HUES6 (cell line): ENCODE measurements at regions not wholly inside any gene's neighbourhood (a gene's known extent, or its start where the extent isn't known, plus 50 kb on each side); places are given as distances from the start of the nearest gene placed in this dataset.

Experiments used
- H3K27ac ChIP-seq: 2 replicates; pipeline ENCODE4 v1.7.0; 2013; ENCODE audit warnings: low read depth, mild to moderate bottlenecking, low read length, inconsistent platforms
- H3K27me3 ChIP-seq: 2 replicates; pipeline ENCODE4 v1.6.1; 2013; ENCODE audit warnings: low read length; ENCODE audit not compliant: control insufficient read depth, insufficient read depth
- H3K36me3 ChIP-seq: 2 replicates; pipeline ENCODE4 v1.6.1; 2013; ENCODE audit warnings: low read length; ENCODE audit not compliant: control insufficient read depth, insufficient read depth
- H3K4me1 ChIP-seq: 2 replicates; pipeline ENCODE4 v1.6.1; 2013; ENCODE audit warnings: low read length; ENCODE audit not compliant: control insufficient read depth, insufficient read depth
- H3K4me3 ChIP-seq: 2 replicates; pipeline ENCODE4 v1.5.1; 2013; ENCODE audit warnings: low read depth, low read length
- H3K9ac ChIP-seq: one replicate; pipeline ENCODE4 v1.6.1; 2013; ENCODE audit warnings: mild to moderate bottlenecking, low read length
- H3K9me3 ChIP-seq: 2 replicates; pipeline ENCODE4 v1.6.1; 2013; ENCODE audit warnings: low read depth, low read length; ENCODE audit not compliant: control insufficient read depth, insufficient read depth

- no peaks in the 10 kb centered on the region for H3K36me3 ChIP-seq
- peaks cover 2% of the 10 kb centered on the region; the same call in 1 of the 2 replicates for H3K9me3 ChIP-seq
- H3K27me3 ChIP-seq, result no peaks in the 10 kb centered on the region
- H3K4me1 ChIP-seq, result no peaks in the 10 kb centered on the region
- H3K27ac ChIP-seq, result no peak overlapping the region
- no peak overlapping the region for H3K9ac ChIP-seq
- no peak overlapping the region for H3K4me3 ChIP-seq
These were observed 293.9 kb downstream of the RAB28 start for GRCh38 chr4:13190093-13190721.

- H3K9me3 ChIP-seq, result peaks cover 2% of the 10 kb centered on the region; the same call in 1 of the 2 replicates
- no peak overlapping the region for H3K4me3 ChIP-seq
- H3K27ac ChIP-seq, result no peak overlapping the region
- no peaks in the 10 kb centered on the region for H3K27me3 ChIP-seq
- no peaks in the 10 kb centered on the region for H3K4me1 ChIP-seq
- no peak overlapping the region for H3K9ac ChIP-seq
- H3K36me3 ChIP-seq, result no peaks in the 10 kb centered on the region
These were observed 299.9 kb downstream of the RAB28 start for GRCh38 chr4:13184199-13184598.

- H3K27ac ChIP-seq, result no peak overlapping the region
- no peaks in the 10 kb centered on the region for H3K4me1 ChIP-seq
- H3K36me3 ChIP-seq, result no peaks in the 10 kb centered on the region
- peaks cover 2% of the 10 kb centered on the region; the same call in 1 of the 2 replicates for H3K9me3 ChIP-seq
- H3K27me3 ChIP-seq, result no peaks in the 10 kb centered on the region
- H3K4me3 ChIP-seq, result no peak overlapping the region
- H3K9ac ChIP-seq, result no peak overlapping the region
These were observed 302.0 kb downstream of the RAB28 start for GRCh38 chr4:13182133-13182532.

DNA sequence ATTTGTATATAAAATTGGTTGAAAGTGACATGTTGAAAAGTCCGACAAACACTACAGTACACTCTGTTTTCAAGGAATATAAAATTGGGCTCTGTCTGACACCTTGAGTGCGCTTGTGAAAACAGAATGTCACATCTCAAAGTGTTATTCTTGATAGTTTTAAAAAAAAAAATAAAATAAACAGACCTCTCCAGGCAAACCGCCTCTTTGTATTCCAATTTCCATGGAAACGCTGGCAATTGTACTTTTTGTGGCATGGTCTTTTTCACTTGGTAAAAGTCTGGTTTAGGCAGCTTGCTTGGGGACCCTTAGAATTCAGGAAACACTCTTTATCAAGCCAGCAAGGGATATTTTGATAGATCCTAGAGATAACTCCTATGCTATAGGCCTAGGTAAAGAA lies 302.5 kb downstream of the RAB28 start:
- H3K9me3 ChIP-seq, result peaks cover 2% of the 10 kb centered on the region; the same call in 1 of the 2 replicates
- no peak overlapping the region for H3K4me3 ChIP-seq
- no peak overlapping the region for H3K27ac ChIP-seq
- no peaks in the 10 kb centered on the region for H3K27me3 ChIP-seq
- no peaks in the 10 kb centered on the region for H3K36me3 ChIP-seq
- no peaks in the 10 kb centered on the region; the same call in 1 of the 2 replicates for H3K4me1 ChIP-seq
- no peak overlapping the region for H3K9ac ChIP-seq

DNA sequence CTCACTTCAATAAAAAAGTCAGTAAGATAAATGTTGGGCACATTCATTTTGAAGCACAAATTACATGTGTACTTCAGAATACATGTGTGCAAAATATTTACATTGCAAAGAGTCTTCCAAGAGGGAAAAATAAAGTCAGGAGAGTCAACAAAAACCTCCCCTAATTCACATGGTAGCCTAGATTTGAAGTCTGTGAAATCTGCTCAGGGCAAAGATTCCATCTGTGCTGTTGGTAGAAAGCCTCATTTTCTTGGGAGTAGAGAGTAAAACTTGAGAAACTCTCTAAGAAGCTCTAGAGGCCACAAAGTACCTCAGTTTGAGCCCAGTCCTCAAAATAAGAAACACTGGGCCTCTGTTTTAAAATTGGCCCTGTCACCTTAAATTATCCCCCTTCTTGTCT lies 303.4 kb downstream of the RAB28 start:
- H3K9ac ChIP-seq, result no peak overlapping the region
- H3K9me3 ChIP-seq, result peaks cover 2% of the 10 kb centered on the region; the same call in 1 of the 2 replicates

GRCh38 chr4:13178621-13179020 lies 305.5 kb downstream of the RAB28 start:
- Histone ChIP-seq H3K9me3 (no peaks in the 10 kb centered on the region), H3K36me3 (no peaks in the 10 kb centered on the region), H3K27me3 (no peaks in the 10 kb centered on the region), H3K4me1 (no peaks in the 10 kb centered on the region; the same call in 1 of the 2 replicates), H3K9ac (no peak overlapping the region), H3K27ac (no peak overlapping the region), H3K4me3 (no peak overlapping the region)

More for the DNA sequence above, 303.4 kb downstream of the RAB28 start:
- Histone ChIP-seq H3K27me3 (no peaks in the 10 kb centered on the region), H3K4me1 (no peaks in the 10 kb centered on the region; the same call in 1 of the 2 replicates), H3K36me3 (no peaks in the 10 kb centered on the region), H3K27ac (no peak overlapping the region), H3K4me3 (no peak overlapping the region)

DNA sequence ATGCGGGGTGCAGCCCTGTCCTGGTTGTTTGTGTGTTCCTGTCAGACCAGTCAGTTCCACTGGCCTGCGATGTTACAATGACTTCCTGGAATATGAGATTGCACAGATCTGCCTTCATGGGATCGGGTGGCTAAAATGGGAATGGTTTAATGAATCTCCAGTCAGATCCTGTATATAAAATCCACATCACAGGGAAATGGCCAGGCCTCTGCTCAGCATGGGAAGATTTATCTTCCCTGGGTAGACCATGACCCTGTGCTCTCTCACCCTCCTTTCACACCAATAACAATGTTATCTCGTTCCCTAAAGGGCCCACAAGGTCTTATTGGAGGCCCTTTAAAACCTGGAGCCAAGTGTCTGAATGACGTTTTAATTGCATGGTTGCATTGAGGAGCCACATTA lies 307.4 kb downstream of the RAB28 start:
- no peaks in the 10 kb centered on the region; the same call in 1 of the 2 replicates for H3K4me1 ChIP-seq
- H3K4me3 ChIP-seq, result no peak overlapping the region
- H3K9me3 ChIP-seq, result no peaks in the 10 kb centered on the region
- no peak overlapping the region for H3K27ac ChIP-seq
- no peaks in the 10 kb centered on the region for H3K27me3 ChIP-seq
- H3K36me3 ChIP-seq, result no peaks in the 10 kb centered on the region
- H3K9ac ChIP-seq, result no peak overlapping the region

- Histone ChIP-seq H3K9ac (no peak overlapping the region), H3K27ac (no peak overlapping the region), H3K27me3 (no peaks in the 10 kb centered on the region), H3K9me3 (no peaks in the 10 kb centered on the region), H3K36me3 (no peaks in the 10 kb centered on the region), H3K4me3 (no peak overlapping the region), H3K4me1 (no peaks in the 10 kb centered on the region; the same call in 1 of the 2 replicates)
These were observed 309.2 kb downstream of the RAB28 start for GRCh38 chr4:13174926-13175325.

DNA sequence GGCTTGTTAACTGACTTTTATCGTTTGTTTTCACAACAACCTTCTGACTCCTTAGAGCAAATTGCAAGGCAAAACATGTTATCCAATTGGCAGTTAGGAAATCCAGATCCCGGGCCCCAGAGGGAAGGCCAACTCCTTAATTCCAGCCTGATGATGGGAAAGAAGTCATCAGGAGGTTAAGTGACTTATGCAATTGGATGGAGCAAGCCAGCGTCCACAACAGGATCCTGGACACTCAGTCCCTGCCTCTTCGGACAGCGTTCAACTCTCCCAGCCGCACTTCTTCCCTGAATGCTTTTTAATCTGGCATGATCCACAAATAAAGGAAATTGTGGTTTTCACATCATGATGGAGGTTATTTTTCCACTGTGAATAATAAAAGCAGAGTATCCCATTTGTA lies 310.1 kb downstream of the RAB28 start:
- H3K36me3 ChIP-seq, result no peaks in the 10 kb centered on the region
- H3K27ac ChIP-seq, result no peak overlapping the region
- no peak overlapping the region for H3K4me3 ChIP-seq
- H3K4me1 ChIP-seq, result no peaks in the 10 kb centered on the region; the same call in 1 of the 2 replicates
- H3K9ac ChIP-seq, result no peak overlapping the region
- H3K9me3 ChIP-seq, result no peaks in the 10 kb centered on the region
- H3K27me3 ChIP-seq, result no peaks in the 10 kb centered on the region

- Histone ChIP-seq H3K4me3 (no peak overlapping the region), H3K4me1 (no peaks in the 10 kb centered on the region), H3K27me3 (no peaks in the 10 kb centered on the region), H3K27ac (no peak overlapping the region), H3K9ac (no peak overlapping the region), H3K36me3 (no peaks in the 10 kb centered on the region), H3K9me3 (no peaks in the 10 kb centered on the region)
These were observed 312.7 kb downstream of the RAB28 start for GRCh38 chr4:13171292-13172057.
